Hippocampal formation (tissue), 2 donors: ENCODE measurements at regions not wholly inside any gene's neighbourhood (a gene's known extent, or its start where the extent isn't known, plus 50 kb on each side); places are given as distances from the start of the nearest gene placed in this dataset.

Experiments used
- DNase-seq, 2 donors: peaks; one replicate each; lab custom pipeline; 2025; lab: John Stamatoyannopoulos, UW

DNA sequence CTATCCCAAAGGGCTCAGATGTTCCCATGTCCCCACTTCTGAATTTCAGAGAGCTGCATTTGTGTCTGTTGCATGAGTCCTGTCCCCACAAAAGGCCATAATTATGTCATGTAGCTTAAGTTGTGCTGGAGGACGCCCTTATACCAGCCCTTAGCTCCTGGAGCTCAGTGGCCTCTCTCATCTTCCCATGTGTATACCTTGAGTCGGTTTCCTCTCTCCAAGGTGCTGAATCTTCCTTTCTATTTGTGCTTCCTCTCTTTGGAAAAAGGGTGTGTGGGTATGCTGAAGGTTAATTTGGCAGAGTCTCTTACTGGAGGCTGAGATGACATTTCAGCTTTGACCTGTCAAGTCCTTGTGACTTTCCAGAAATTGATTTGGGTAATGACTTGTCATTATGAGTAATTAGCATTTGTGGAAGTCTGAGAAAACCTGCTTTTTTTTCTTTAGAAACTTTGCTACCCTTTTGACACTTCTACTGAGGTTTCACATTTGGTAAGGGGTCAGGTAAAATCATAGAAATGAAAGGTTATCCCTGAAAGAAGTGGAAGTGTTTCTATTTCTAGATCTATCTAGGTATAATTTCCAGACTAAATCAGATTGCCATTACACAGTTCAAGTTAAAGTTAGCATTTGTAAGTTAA lies 185.4 kb downstream of the ABCC12 start:
- DNase-seq: no peak

DNA sequence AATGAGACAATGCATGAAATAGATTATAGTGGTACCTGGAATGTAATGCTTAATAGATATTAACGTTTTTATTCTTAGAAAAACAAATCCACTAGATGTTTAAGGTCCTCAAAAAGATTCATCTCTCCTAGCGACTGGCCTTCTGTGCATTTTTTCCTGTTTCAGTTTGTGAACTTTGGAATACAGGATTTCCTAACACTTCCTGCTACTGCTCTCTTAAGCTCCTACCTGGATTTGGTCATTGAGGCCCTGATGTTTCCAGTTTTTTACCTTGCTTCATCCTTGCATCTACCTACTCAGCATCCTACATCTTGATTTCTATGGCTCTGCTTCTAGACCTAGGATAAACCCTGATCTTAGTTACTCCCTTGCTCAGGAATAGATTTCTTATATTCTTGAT lies 188.4 kb downstream of the ABCC12 start:
- no peak for DNase-seq

DNA sequence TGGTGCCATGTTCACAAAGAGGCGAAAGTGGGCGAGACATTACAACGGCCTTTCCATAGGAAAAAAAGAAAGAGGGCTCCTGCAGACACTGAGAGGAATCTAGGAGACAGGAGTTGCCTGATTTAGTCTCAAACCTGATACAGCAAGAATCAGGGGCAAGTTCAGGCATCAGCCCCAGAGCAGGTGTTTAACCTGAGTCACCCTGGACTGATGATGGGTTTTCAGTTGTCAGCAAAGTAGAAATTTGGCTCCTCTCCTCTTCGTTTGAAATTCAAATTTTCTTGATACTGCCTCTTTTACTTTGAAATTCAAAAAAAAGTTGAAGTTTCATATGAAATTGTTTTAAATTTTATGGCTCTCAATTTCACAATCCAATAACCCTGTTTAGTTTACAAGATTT lies 189.5 kb downstream of the ABCC12 start:
- no peak for DNase-seq

DNA sequence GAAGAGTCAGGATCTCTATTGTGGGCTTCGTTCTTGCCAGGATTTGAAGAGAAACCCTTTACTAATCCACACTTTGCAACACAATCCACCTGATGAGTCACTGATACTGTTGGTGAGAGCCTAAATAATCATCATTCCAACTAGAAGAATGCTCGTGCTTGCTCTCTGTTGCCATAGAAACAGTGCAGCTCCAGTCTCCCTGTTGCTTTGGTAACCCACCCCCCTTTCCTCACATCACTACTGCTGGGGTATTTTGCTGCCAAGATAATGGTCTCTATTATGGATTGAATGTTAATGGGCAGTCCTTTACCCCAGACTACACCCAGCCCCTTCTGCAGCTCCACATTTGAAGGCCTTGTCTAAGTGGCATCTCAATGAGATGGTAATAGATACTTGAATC lies 190.4 kb downstream of the ABCC12 start:
- peak in 1 of 2 donors; percentile 41 for DNase-seq

DNA sequence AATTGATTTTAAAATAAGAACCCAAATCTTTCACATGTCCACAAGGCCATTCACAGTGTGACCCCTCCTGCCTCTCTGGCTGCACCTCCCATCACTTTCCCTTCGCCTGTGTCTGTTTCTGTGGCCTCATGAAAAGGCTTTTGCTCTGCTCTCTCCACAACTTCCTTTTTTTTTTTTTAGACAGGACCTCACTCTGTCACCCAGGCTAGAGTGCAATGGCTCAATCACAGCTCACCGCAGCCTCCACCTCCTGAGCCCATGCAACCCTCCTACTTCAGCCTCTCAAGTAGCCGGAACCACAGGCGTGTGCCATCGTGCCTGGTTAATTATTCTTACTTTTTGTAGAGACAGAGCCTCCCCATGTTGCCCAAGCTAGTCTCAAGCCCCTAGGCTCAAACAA lies 197.1 kb downstream of the ABCC12 start:
- no peak for DNase-seq

DNA sequence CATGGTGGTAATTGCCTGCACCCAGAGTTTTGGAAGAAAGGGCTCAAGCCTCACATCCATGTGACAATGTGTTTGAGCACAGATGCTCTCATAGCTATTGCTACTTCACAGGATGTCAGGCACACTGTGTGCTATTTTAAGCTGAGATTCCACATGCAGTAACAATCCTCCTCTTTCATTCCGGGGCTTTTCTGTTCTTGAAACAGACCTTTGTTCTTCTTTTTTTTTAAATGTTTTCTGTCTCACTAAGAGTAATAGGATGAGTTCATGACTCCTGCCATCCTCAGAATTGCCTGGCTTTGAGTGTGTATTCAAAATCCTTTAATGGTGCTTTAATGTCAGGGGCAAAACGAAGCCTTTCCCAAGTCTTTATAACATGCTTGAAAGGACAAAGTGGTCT lies 198.9 kb downstream of the ABCC12 start:
- DNase-seq: no peak

DNA sequence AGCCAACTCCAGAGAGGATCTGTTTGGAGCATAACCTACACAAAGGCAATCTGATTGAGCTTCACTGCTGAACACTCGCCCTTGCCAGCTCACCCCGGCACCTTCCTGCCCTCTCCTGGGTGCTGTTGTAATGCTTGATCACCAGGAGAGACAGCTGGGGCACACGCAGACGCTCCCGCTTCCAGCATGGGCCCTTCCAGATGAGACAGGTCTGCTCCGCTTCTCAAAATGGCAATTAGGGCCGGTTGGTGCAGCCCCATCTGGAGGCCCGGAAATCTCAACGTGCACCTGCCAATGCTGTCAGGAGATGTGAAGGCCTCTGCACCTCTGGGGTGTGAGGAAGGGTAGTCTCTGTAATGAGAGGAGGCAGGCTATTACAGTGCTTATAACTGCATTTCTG lies 206.1 kb downstream of the ABCC12 start:
- no peak for DNase-seq

DNA sequence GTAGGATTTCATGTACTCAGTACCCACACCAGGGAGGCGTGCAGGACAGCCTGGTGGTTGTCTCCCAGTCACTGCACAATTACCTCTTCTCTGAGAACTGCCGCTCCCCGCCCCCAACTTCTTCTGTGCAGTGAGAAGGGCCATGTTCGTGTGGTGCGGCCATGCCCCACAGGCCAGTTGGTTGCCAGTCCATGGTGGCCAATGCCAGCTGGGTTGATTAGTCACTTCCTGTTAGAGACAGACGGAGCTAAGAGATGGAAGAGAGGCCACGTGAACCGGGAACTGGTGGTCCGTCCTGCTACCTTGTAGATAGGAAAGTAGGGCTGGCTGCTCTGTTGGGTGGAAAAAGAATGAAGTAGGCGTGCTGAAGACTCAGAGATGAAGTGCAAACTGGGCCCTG lies 206.5 kb downstream of the ABCC12 start:
- no peak for DNase-seq

DNA sequence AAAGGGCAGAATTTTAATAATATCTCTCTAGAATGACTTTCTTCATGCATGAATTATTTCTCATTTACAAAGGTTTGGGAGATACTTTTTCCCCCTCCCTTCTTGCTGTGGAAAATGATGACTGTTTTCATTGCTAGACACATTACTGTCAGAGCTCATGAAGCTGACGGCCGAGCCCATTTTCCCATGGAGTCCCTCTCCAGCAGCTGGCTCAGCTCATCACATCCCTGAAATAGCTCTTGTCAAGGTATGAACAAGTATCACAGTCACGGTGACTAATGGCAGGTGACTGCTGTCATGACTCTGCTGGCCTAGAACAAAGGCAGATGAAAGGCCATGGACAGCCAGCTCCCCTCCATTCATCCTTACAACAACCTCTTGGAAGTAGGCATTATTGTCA lies 208.1 kb downstream of the ABCC12 start:
- DNase-seq: no peak

DNA sequence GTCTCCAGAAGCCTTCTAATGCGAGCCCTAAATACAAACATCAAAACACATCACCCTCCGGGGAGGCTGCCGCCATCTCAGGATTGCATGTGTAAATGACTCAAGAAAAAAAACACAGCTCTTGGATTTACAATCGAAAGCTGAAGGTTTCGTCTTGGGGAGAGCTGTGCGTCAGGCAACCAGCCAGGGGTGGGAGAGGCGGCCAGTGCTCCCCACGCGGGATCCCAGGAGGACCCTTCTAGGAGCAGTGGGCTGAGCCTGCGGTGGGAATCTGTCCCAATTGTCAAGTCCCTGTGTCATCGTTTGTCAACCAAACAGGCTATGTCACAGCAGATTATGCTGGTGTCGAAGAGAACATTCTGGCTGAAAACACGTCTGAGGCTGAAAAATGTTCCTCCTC lies 209.7 kb downstream of the ABCC12 start:
- DNase-seq: no peak

DNA sequence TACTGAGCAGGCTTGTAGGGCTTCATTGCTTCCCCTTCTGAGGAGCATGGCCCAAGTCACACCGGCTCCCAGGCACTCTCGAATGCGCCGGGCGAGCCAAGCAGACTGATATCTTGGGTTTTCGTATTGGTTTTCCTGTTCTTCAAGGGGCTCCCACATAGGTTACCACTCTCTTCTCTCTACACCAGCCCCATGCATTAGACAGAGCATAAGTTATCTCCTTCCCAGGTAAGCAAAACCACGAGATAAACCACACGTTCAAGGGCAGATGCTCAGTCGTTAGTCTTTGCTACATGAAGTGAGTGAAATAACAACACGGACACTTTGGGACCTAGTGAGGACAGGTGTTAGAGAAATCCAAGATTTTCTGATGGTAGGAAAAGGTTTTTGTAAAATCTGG lies 211.2 kb downstream of the ABCC12 start:
- DNase-seq: no peak

DNA sequence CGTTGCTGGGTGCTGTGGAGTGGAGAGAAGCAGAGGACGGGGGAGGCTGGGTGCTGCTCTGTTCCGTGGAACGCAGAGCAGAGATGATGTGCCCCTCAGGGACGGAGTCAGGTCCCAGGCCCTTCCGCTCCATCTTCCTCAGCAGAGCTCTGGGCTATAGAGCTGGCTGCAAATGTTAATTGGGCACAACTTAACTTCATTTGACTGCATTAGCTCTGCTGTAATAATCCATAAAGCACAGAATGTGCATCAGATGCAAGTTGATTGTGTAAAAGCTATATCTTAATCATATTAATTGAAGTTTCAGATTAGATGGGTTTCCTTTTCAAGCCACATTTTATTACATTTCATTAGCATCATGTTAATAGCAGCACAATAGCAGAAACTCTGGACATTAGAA lies 212.6 kb downstream of the ABCC12 start:
- no peak for DNase-seq

DNA sequence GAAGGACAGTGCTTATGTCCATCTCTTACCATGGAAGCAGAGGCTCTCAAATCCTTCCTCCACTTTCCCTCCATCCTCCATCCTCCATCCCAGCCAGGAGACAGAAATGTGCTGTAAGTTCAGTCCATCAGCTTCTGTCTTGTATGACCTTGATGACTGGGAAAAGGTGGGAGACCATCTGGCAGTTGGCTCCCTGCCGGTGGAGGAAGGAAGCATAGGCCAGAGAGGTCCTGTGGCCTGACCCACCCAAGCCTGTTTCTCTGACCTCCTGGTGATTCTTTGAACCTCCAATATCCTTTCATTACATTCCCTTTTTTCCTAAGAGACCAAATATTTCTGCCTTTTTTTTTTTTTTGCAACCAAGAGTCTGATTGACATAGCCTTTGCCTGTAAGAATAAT lies 215.3 kb downstream of the ABCC12 start:
- no peak for DNase-seq

DNA sequence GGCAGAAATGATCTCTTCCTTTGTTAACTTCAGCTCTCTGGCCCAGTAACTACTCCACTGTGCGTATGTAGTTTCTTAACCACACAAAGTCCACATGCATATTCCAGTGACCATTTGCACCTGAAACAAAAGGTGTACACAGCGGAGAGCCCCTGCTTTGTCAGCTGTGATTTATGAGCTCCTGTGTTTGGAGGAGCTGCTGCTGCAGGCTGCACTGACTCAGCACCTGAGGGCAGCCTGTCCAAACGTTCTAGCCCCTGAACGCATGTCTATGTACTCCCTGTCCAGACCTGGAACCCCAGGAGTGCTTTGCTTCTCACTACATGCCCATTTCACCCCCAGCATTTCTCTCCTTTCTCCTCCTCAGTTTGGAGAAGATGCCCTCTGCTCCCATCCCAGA lies 216.1 kb downstream of the ABCC12 start:
- no peak for DNase-seq

DNA sequence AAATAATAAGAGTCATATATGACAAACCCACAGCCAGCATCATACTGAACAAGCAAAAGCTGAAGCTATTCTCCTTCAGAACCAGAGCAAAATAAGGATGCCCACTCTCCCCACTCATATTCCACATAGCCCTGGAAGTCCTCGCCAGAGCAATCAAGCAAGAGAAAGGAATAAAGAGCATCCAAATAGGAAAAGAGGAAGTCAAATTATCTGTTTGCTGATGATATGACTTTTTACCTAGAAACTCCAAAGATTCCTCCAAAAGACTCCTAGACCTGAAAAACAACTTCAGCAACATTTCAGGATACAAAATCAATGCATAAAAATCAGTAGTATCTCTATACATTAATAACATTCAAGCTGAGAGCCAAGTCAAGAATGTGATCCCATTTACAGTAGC lies 217.5 kb downstream of the ABCC12 start:
- no peak for DNase-seq

DNA sequence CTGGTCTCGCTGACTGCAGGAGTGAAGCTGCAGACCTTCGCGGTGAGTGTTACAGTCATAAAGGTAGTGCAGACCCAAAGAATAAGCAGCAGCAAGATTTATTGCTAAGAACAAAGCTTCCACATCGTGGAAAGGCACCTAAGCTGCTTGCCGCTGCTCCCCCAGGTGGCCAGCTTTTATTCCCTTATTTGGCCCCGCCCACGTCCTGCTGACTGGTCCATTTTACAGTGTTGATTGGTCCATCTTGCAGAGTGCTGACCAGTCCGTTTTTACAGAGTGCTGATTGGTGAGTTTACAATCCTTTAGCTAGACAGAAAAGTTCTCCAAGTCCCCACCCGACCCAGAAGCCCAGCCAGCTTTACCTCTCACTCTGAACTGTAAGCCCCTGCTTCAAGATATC lies 227.8 kb downstream of the ABCC12 start:
- DNase-seq: no peak

DNA sequence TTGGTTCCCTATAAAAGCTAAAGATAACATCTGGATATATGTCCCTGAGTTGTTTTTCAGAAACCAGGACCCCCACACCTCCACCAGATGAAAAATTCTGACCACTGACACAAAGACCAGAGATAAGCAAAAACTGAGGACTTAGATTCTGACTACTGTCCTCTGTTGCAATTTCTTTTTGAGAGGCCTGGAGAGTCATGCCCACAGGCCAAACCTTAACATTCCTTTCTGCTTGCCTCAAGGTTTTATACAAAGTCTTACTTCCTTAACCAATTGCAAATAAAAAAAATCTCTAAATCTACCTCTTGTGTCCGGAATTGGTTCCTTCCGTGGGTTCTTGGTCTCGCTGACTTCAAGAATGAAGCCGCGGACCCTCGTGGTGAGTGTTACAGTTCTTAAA lies 228.5 kb downstream of the ABCC12 start:
- DNase-seq: no peak

DNA sequence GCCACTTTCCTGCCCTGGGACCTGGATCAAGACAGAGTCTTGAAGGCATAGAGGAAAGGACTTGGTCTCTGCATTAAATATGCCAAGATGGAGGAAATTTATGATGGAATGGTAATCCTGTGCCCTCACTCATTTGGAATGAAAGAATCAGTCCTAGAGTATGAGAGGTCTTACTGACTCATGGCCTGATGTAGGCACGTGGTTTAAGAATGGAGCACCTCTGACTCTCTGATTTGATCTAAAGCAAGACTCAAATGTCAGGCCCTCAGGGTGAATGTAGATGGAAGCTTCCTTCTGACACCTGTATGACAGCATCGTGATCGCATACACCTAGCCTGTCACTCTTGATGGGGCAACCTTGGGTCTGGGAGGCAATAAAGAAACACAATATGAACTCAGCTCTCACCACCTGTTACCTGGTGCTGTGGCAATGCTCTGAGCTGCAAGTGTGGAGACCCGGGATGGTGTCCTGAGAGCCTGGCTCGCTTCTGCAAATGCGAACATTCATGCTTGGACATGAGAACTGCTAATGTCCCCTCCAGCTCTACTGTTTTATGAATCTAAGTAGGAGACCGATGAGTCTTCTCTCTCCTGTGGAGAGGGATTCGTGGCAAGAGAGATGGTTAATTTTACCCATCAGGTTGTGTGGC lies 229.9 kb downstream of the ABCC12 start:
- DNase-seq: no peak

DNA sequence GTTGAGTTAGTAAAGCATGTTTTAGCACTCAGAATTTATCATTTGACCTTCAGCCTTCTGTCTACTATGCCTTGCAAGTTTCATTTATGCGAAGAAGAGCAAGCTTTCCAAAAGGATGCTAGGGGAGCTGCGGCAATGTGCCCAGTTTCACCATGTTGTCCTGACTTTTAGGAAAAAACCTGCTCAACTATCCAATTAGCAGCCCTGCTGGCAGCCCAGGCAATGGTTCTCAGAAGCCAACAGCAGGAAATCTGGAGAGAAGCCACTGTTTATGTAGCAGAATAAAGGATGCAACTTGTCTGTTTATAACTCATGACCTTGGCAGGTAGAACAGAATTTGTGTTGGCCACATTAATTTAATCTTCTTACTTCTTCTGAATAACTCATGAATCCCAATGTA lies 230.8 kb downstream of the ABCC12 start:
- no peak for DNase-seq

DNA sequence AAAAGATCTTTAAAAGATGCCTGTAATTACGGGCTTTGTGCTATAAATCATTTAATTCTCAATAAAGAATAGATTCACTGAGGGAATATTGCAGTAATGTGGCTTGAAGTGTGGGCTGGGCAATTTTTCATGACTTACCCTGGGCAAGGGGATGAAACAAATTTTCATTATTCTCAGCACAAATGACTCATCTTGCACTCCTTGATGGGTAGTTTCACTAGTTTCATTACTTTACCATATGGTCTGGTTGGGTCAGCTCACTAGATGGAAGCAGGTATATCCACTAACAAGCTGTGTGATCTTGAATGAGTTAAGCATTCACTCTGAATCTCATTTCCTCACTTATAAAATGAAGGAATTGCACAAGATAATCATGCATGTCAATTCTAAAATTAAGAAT lies 234.3 kb downstream of the ABCC12 start:
- no peak for DNase-seq

DNA sequence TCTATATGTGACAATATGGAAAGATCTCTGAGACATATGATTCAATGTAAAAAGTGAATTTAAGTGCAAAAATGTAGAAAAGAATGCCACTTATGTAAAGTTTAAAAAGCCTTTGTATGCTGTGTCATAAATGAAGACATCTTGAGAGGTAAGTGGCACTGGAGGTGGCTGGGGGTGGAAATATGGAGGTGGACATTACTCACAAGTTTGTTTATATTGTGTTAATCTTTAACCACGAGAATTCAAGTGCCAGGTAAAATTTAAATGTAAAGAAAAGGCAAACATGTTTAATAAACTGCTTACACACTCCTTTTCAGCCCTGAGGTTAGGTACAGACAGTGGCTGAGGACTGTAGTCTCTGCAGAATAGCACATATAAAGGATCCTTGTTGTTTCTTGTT lies 235.1 kb downstream of the ABCC12 start:
- no peak for DNase-seq

DNA sequence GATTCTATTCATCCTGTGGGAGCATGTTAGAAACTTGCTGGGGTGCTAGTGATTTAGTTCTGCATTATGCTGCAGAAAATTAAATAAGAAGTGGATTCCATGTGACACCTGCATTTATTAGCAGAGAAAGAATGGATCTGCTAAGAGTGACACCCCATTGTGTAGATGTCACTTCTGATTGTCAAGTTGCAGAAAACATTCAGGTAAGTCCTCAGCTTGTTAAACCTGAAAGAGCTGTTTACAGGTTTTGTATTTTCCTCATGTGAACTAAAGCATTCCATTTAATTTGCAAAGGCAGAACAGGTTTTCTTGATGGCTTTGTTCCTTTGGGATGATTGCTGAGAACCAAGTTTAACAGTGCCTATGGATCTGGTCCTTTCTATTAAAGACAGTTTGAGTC lies 238.7 kb downstream of the ABCC12 start:
- DNase-seq: no peak

DNA sequence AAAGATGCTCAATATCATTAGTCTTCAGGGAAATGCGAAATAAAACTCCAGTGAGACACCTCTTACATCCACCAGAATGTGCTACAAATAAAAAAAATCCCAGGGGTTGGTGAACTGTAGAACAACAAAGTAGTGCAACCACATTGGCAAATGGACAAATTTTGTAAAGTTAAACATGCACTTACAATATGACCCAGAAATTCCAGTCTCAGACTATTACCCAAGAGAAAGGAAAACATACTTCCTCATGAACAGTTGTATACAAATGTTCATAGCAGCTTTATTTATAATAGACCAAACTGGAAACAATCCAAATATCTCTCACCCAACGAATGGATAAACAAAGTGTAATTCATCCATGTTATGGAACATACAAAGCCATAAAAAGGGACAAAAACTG lies 239.5 kb downstream of the ABCC12 start:
- no peak for DNase-seq

DNA sequence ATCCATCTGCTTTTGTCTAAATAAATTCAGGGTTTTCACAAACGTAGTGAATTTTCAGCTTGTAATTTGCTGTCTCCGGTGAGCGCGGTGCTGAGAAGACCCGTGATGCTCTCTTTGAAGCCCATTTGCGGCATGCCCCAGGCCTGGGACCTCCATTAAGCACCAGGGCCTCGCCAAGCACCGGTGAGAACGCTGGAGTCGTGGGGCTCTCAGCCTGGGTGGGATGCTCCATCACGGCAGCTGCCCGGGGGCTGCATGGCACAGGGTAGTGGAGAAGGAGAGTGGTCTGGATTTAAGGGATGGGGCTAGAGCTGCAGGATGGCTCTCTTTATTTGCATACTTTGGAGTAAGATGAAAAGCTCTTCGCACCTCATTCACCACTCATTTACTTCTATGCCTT lies 248.7 kb downstream of the ABCC12 start:
- DNase-seq: no peak
